H1 (cell line): ENCODE measurements at regions not wholly inside any gene's neighbourhood (a gene's known extent, or its start where the extent isn't known, plus 50 kb on each side); places are given as distances from the start of the nearest gene placed in this dataset.

Experiments used
- CTCF ChIA-PET: fragments of 300-600 bp; sonication (Branson Sonifier 250); formaldehyde crosslinking; loops from one replicate; lab custom pipeline; 2021; ENCODE audit not compliant: partially characterized antibody; lab: Charles Lee
- POLR2A ChIA-PET: fragments of 300-600 bp; sonication (Branson Sonifier 250); formaldehyde crosslinking; loops from one replicate; lab custom pipeline; 2021; ENCODE audit warnings: inconsistent platforms; ENCODE audit not compliant: partially characterized antibody; lab: Charles Lee
- DNase-seq, 2 experiments: peaks; one replicate each; pipeline versions ENCODE4 v3.0.0 to v3.0.0-alpha.2; 2010 to 2022; ENCODE audit warnings: low spot score in 2 of 2, low read depth in 1 of 2, mixed read lengths in 1 of 2
- FAIRE-seq: peaks from 2 replicates; lab custom pipeline; 2011; peaks lifted over from hg19 to GRCh38; lab: Jason Lieb, UNC
- H2AFZ ChIP-seq: 2 replicates; pipeline ENCODE4 v1.8.1; 2012; ENCODE audit warnings: low read length, inconsistent platforms
- H2AK5ac ChIP-seq: 2 replicates; pipeline ENCODE4 v1.6.1; 2013; ENCODE audit warnings: low read depth, low read length
- H2BK120ac ChIP-seq: replicated peaks from 2 replicates; pipeline ENCODE3; 2013; ENCODE audit warnings: low read depth, low read length, inconsistent platforms
- H2BK12ac ChIP-seq: 2 replicates; pipeline ENCODE4 v1.6.1; 2013; ENCODE audit warnings: low read depth, low read length
- H2BK15ac ChIP-seq: 2 replicates; pipeline ENCODE4 v1.6.1; 2013; ENCODE audit warnings: low read length
- H2BK20ac ChIP-seq: 2 replicates; pipeline ENCODE4 v1.6.1; 2013; ENCODE audit warnings: low read length
- H2BK5ac ChIP-seq: 2 replicates; pipeline ENCODE4 v1.6.1; 2013; ENCODE audit warnings: low read depth, low read length
- H3K14ac ChIP-seq: 2 replicates; pipeline ENCODE4 v1.6.1; 2013; ENCODE audit warnings: inconsistent platforms; ENCODE audit not compliant: insufficient read length
- H3K18ac ChIP-seq: 2 replicates; pipeline ENCODE4 v1.6.1; 2013; ENCODE audit warnings: low read length; ENCODE audit errors: extremely low read depth
- H3K23ac ChIP-seq: 2 replicates; pipeline ENCODE4 v1.6.1; 2013; ENCODE audit warnings: inconsistent platforms; ENCODE audit not compliant: insufficient read length
- H3K23me2 ChIP-seq: 2 replicates; pipeline ENCODE4 v1.6.1; 2013; ENCODE audit warnings: low read depth, low read length
- H3K27ac ChIP-seq: 2 replicates; pipeline ENCODE4 v1.6.1; 2011; ENCODE audit warnings: low read depth, low read length, inconsistent platforms
- H3K27me3 ChIP-seq, 4 experiments: replicated peaks in 1 of 4; 1 replicate in 1 of 4; 2 replicates in 3 of 4; pipeline versions ENCODE4 v1.6.1 to v1.8.1; 2011 to 2013; ENCODE audit warnings: low read length in 3 of 4, mild to moderate bottlenecking in 3 of 4, inconsistent platforms in 2 of 4, mixed read lengths in 2 of 4, moderate library complexity in 1 of 4; ENCODE audit not compliant: control insufficient read depth in 3 of 4, insufficient read depth in 3 of 4; ENCODE audit errors: extremely low read depth in 1 of 4
- H3K36me3 ChIP-seq, 4 experiments: 2 replicates each; pipeline versions ENCODE4 v1.6.1 to v1.8.1; 2011 to 2013; ENCODE audit warnings: mild to moderate bottlenecking in 4 of 4, low read length in 3 of 4, moderate library complexity in 2 of 4, control low read depth in 1 of 4, inconsistent platforms in 1 of 4; ENCODE audit not compliant: insufficient read depth in 4 of 4, control insufficient read depth in 2 of 4
- H3K4ac ChIP-seq: replicated peaks from 2 replicates; pipeline ENCODE3; 2013; ENCODE audit warnings: low read length, low read depth, mixed read lengths, inconsistent platforms; ENCODE audit not compliant: insufficient read length
- H3K4me1 ChIP-seq, 4 experiments: replicated peaks in 1 of 4; 1 replicate in 1 of 4; 2 replicates in 3 of 4; pipeline versions ENCODE4 v1.6.1 to v1.8.1; 2011 to 2013; ENCODE audit warnings: low read length in 3 of 4, inconsistent platforms in 2 of 4, mixed read lengths in 1 of 4; ENCODE audit not compliant: insufficient read depth in 4 of 4, control insufficient read depth in 3 of 4
- H3K4me2 ChIP-seq, 2 experiments: 2 replicates each; pipeline versions ENCODE4 v1.6.1 to v1.8.1; 2011 to 2013; ENCODE audit warnings: low read depth in 2 of 2, low read length in 2 of 2, control low read depth in 1 of 2, inconsistent platforms in 1 of 2, mild to moderate bottlenecking in 1 of 2; ENCODE audit not compliant: insufficient read depth in 1 of 2
- H3K4me3 ChIP-seq, 4 experiments: fragments of 200-600, 300-600 bp in 1 of 4; sonication (generic), shearing (Covaris generic), sonication (Bioruptor Twin) in 1 of 4; 2 replicates each; pipeline versions ENCODE4 v1.5.1 to v1.8.1; 2011 to 2016; ENCODE audit warnings: low read length in 4 of 4, low read depth in 3 of 4, control low read depth in 2 of 4, inconsistent platforms in 2 of 4, mild to moderate bottlenecking in 2 of 4, mixed read lengths in 1 of 4, moderate library complexity in 1 of 4; ENCODE audit not compliant: insufficient read depth in 2 of 4; ENCODE audit errors: extremely low read depth in 1 of 4
- H3K56ac ChIP-seq: replicated peaks from 2 replicates; pipeline ENCODE3; 2013; ENCODE audit warnings: low read depth, mild to moderate bottlenecking, mixed read lengths, low read length, inconsistent platforms; ENCODE audit not compliant: insufficient read length
- H3K79me1 ChIP-seq: 2 replicates; pipeline ENCODE4 v1.6.1; 2013; ENCODE audit warnings: low read depth, low read length, control low read depth
- H3K79me2 ChIP-seq, 2 experiments: 2 replicates each; pipeline versions ENCODE4 v1.6.1 to v1.8.1; 2012 to 2013; ENCODE audit warnings: low read length in 2 of 2, mild to moderate bottlenecking in 2 of 2, inconsistent platforms in 1 of 2; ENCODE audit not compliant: insufficient read depth in 2 of 2, control insufficient read depth in 1 of 2
- H3K9ac ChIP-seq, 4 experiments: replicated peaks in 1 of 4; 1 replicate in 1 of 4; 2 replicates in 3 of 4; pipeline versions ENCODE4 v1.6.1 to v1.8.1; 2011 to 2013; ENCODE audit warnings: low read depth in 3 of 4, low read length in 3 of 4, control low read depth in 2 of 4, mild to moderate bottlenecking in 2 of 4, moderate library complexity in 2 of 4, inconsistent platforms in 1 of 4; ENCODE audit errors: extremely low read depth in 1 of 4
- H3K9me3 ChIP-seq, 2 experiments: 2 replicates each; pipeline versions ENCODE4 v1.6.1 to v1.8.1; 2012 to 2013; ENCODE audit warnings: mild to moderate bottlenecking in 2 of 2, moderate library complexity in 2 of 2, control low read depth in 1 of 2, inconsistent platforms in 1 of 2, low read depth in 1 of 2, low read length in 1 of 2, mixed read lengths in 1 of 2; ENCODE audit not compliant: insufficient read depth in 2 of 2
- H4K20me1 ChIP-seq, 2 experiments: replicated peaks in 1 of 2; 2 replicates each; pipeline versions ENCODE3 to v1.8.1; 2011 to 2013; ENCODE audit warnings: inconsistent platforms in 2 of 2, low read length in 2 of 2, mild to moderate bottlenecking in 1 of 2; ENCODE audit not compliant: insufficient read depth in 2 of 2, control insufficient read depth in 1 of 2
- H4K5ac ChIP-seq: 2 replicates; pipeline ENCODE4 v1.6.1; 2013; ENCODE audit warnings: low read length, low read depth, mixed read lengths, inconsistent platforms; ENCODE audit not compliant: insufficient read length
- H4K8ac ChIP-seq: 2 replicates; pipeline ENCODE4 v1.8.0; 2013; ENCODE audit warnings: mild to moderate bottlenecking, moderate library complexity, low read length, inconsistent platforms; ENCODE audit not compliant: insufficient read depth; ENCODE audit errors: extremely low read depth
- H4K91ac ChIP-seq: replicated peaks from 2 replicates; pipeline ENCODE3; 2013; ENCODE audit warnings: low read length, mixed read lengths, inconsistent platforms; ENCODE audit not compliant: insufficient read length
- BCL11A ChIP-seq, 2 experiments: IDR thresholded peaks; one replicate each; pipeline ENCODE4 v1.6.1; 2011; ENCODE audit warnings: low read depth in 2 of 2, low read length in 2 of 2, mild to moderate bottlenecking in 2 of 2
- BRCA1 ChIP-seq: IDR thresholded peaks from 2 replicates; pipeline ENCODE4 v1.6.1; 2012; ENCODE audit warnings: low read depth, low read length, improper control_type of control experiment
- CEBPB ChIP-seq: IDR thresholded peaks from 2 replicates; pipeline ENCODE4 v1.6.1; 2012; ENCODE audit warnings: low read depth, low read length
- CREB1 ChIP-seq: IDR thresholded peaks from 2 replicates; pipeline ENCODE4 v1.6.1; 2012; ENCODE audit warnings: inconsistent platforms
- FOSL1 ChIP-seq: IDR thresholded peaks from 2 replicates; pipeline ENCODE4 v1.6.1; 2011; ENCODE audit warnings: mild to moderate bottlenecking, low read depth, low read length, moderate library complexity; ENCODE audit not compliant: insufficient read depth
- GABPA ChIP-seq: IDR thresholded peaks from 2 replicates; pipeline ENCODE4 v1.6.1; 2011; ENCODE audit warnings: mild to moderate bottlenecking, low read length, moderate library complexity, borderline replicate concordance; ENCODE audit not compliant: insufficient read depth
- RAD21 ChIP-seq, 2 experiments: IDR thresholded peaks in 1 of 2; conservative IDR thresholded peaks in 1 of 2; 2 replicates each; pipeline ENCODE4 v1.6.1; 2011; ENCODE audit warnings: low read depth in 2 of 2, low read length in 2 of 2, improper control_type of control experiment in 1 of 2, inconsistent platforms in 1 of 2, mild to moderate bottlenecking in 1 of 2, moderate library complexity in 1 of 2
- RFX5 ChIP-seq: IDR thresholded peaks from 2 replicates; pipeline ENCODE4 v1.6.1; 2011; ENCODE audit warnings: low read depth, low read length, improper control_type of control experiment, borderline replicate concordance
- RXRA ChIP-seq: IDR thresholded peaks from 2 replicates; pipeline ENCODE4 v1.6.1; 2011; ENCODE audit warnings: low read depth, mild to moderate bottlenecking, low read length, moderate library complexity; ENCODE audit not compliant: insufficient read depth
- SIX5 ChIP-seq: IDR thresholded peaks from 2 replicates; pipeline ENCODE4 v1.6.1; 2011; ENCODE audit warnings: mild to moderate bottlenecking, low read depth, low read length
- TCF12 ChIP-seq: IDR thresholded peaks from 2 replicates; pipeline ENCODE4 v1.6.1; 2011; ENCODE audit warnings: low read depth, mild to moderate bottlenecking, low read length
- WGBS, 2 experiments: shearing (Covaris generic) in 1 of 2; methylation state at CpG; one replicate each; pipeline versions ENCODE4 v1.1.6 to v1.1.7; 2013 to 2015; ENCODE audit warnings: low lambda C conversion rate in 2 of 2, mixed read lengths in 2 of 2, inconsistent platforms in 1 of 2, low coverage in 1 of 2, missing lambda C conversion rate in 1 of 2; ENCODE audit not compliant: insufficient replicate concordance in 2 of 2, insufficient coverage in 1 of 2, insufficient read length in 1 of 2; ENCODE audit errors: extremely low coverage in 1 of 2, missing lambda C conversion rate in 1 of 2; 5-methylcytosine and 5-hydroxymethylcytosine counted together
- TF ChIP-seq, protein P1 (sequence below): IDR thresholded peaks from 2 replicates; pipeline ENCODE4 v1.6.1; 2012; ENCODE audit warnings: inconsistent platforms

DNA sequence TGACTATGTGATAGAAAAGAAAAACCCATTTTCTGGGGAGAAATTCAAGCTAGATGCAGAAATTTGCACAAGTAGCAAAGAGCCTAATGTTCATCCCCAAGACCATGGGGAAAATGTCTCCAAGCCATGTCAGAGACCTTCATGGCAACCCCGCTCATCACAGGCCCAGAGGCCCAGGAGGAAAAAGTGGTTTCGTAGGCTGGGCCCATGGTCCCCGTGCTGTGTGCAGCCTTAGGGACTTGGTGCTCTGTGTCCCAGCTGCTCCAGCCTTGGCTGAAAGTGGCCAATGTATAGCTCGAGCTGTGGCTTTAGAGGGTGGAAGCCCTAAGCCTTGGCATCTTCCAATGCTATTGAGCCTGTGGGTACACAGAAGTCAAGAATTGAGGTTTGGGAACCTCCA is 711.2 kb upstream of the ZNF608 start:
- Histone ChIP-seq H3K79me1 (no peaks in the 10 kb centered on the region), H3K14ac (no peak overlapping the region), H3K4me1 (no peaks in the 10 kb centered on the region), H3K23ac (no peak overlapping the region), H3K4me2 (no peak overlapping the region), H3K36me3 (no peaks in the 10 kb centered on the region), H4K20me1 (no peaks in the 10 kb centered on the region), H2BK15ac (no peak overlapping the region), H3K4me3 (no peak overlapping the region), H2BK20ac (no peak overlapping the region), H3K79me2 (no peaks in the 10 kb centered on the region), H3K56ac (no peak overlapping the region), H2BK120ac (no peak overlapping the region), H3K27me3 (no peaks in the 10 kb centered on the region), H2AFZ (no peak overlapping the region), H3K9me3 (peaks cover 7 to 12% of the 10 kb centered on the region in 2 experiments; a peak in 3 of 4 replicates), H3K23me2 (no peaks in the 10 kb centered on the region), H3K9ac (no peak overlapping the region), H2BK12ac (no peak overlapping the region), H3K18ac (no peak overlapping the region), H4K91ac (no peak overlapping the region), H4K8ac (no peak overlapping the region), H2BK5ac (no peak overlapping the region), H3K4ac (no peak overlapping the region), H2AK5ac (no peak overlapping the region), H3K27ac (no peak overlapping the region), H4K5ac (no peak overlapping the region)
- FAIRE-seq (no peak), DNase-seq (no peak)
- POLR2A ChIA-PET, result no interaction called here
- CTCF ChIA-PET, result interaction anchor here (0.6 kb wide), 1 partner anchor 392 kb away, joined by 3 read pairs; no protein-coding TSS in a partner anchor
- 100% methylated on average over 3 of the region's 4 CpGs; no CpG with 5 or more reads in 1 of the 2 experiments for WGBS, 2 experiments
- no peak for TF ChIP-seq SIX5
- no peak for TF ChIP-seq RAD21 (IDR thresholded peaks at IDR 0.05 in 1 of 2, conservative IDR thresholded peaks at IDR 0.05 in 1 of 2; ENCODE audit: low read depth in 2 of 2, low read length in 2 of 2)
- TF ChIP-seq RXRA, result no peak
- TF ChIP-seq TCF12, result no peak
- TF ChIP-seq, protein P1, sequence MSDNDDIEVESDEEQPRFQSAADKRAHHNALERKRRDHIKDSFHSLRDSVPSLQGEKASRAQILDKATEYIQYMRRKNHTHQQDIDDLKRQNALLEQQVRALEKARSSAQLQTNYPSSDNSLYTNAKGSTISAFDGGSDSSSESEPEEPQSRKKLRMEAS, result no peak
- TF ChIP-seq BCL11A (IDR thresholded peaks at IDR 0.05; ENCODE audit: low read depth in 2 of 2, low read length in 2 of 2), result no peak
- TF ChIP-seq FOSL1, result no peak
- no peak for TF ChIP-seq RFX5
- TF ChIP-seq CREB1, result no peak
- TF ChIP-seq BRCA1, result no peak
- TF ChIP-seq GABPA, result no peak
- no peak for TF ChIP-seq CEBPB
